OCI-LY7 (cell line): ENCODE measurements at regions not wholly inside any gene's neighbourhood (a gene's known extent, or its start where the extent isn't known, plus 50 kb on each side); places are given as distances from the start of the nearest gene placed in this dataset.

Experiments
- BruUV-seq: library from RNA; stranded (reverse); fragments of 400-500 nt; replicated peaks from 2 replicates; lab custom pipeline; 2021; lab: Mats Ljungman, UMichigan
- CTCF ChIA-PET: fragments of 300-600 bp; sonication (Branson Sonifier 250); formaldehyde crosslinking; loops from one replicate; lab custom pipeline; 2022; ENCODE audit warnings: antibody characterized with exemption; ENCODE audit not compliant: unreplicated experiment; lab: Charles Lee
- POLR2A ChIA-PET: fragments of 300-600 bp; sonication (Branson Sonifier 250); formaldehyde crosslinking; loops from one replicate; lab custom pipeline; 2022; ENCODE audit warnings: antibody characterized with exemption; lab: Charles Lee
- DNase-seq: peaks from one replicate; pipeline ENCODE4 v3.0.0-alpha.2; 2015; ENCODE audit warnings: low spot score
- H2AFZ ChIP-seq: fragments of 200-600 bp; sonication (generic), shearing (Covaris generic); 2 replicates; pipeline ENCODE4 v1.6.1; 2014; ENCODE audit warnings: mild to moderate bottlenecking, antibody characterized with exemption, low read length, moderate library complexity
- H3K27ac ChIP-seq: fragments of 200-600 bp; sonication (generic); 2 replicates; pipeline ENCODE4 v1.5.1; 2014; ENCODE audit warnings: mixed run types, low read depth, mild to moderate bottlenecking, moderate library complexity, low read length, inconsistent platforms; ENCODE audit not compliant: poor library complexity, severe bottlenecking
- H3K36me3 ChIP-seq: fragments of 200-600 bp; sonication (generic); 2 replicates; pipeline ENCODE4 v1.6.1; 2014; ENCODE audit warnings: mild to moderate bottlenecking, antibody characterized with exemption, low read length, moderate library complexity, mixed read lengths; ENCODE audit not compliant: insufficient read depth
- H3K4me1 ChIP-seq: fragments of 200-600 bp; sonication (generic); 2 replicates; pipeline ENCODE4 v1.5.1; 2014; ENCODE audit warnings: mild to moderate bottlenecking, low read length; ENCODE audit not compliant: insufficient read depth, poor library complexity, severe bottlenecking
- H3K4me2 ChIP-seq: fragments of 200-600 bp; sonication (generic); 2 replicates; pipeline ENCODE4 v1.6.1; 2014; ENCODE audit warnings: mild to moderate bottlenecking, low read length
- H3K4me3 ChIP-seq: fragments of 200-600 bp; sonication (generic); 2 replicates; pipeline ENCODE4 v1.5.1; 2014; ENCODE audit warnings: mild to moderate bottlenecking, low read depth, low read length; ENCODE audit not compliant: poor library complexity, severe bottlenecking
- H3K79me2 ChIP-seq: fragments of 200-600 bp; sonication (generic); 2 replicates; pipeline ENCODE4 v1.6.1; 2016; ENCODE audit warnings: low read depth, mild to moderate bottlenecking, low read length, moderate library complexity, mixed read lengths; ENCODE audit not compliant: insufficient read depth
- H3K9me2 ChIP-seq: fragments of 200-600 bp; sonication (generic); 2 replicates; pipeline ENCODE4 v1.6.1; 2016; ENCODE audit warnings: mild to moderate bottlenecking, low read length, mixed read lengths; ENCODE audit not compliant: insufficient read depth
- H3K9me3 ChIP-seq: fragments of 200-600 bp; sonication (generic); 2 replicates; pipeline ENCODE4 v1.6.1; 2014; ENCODE audit warnings: mild to moderate bottlenecking, mixed run types, low read length, mixed read lengths
- H4K20me1 ChIP-seq: fragments of 200-600 bp; sonication (generic); 2 replicates; pipeline ENCODE4 v1.6.1; 2014; ENCODE audit warnings: mild to moderate bottlenecking, antibody characterized with exemption, low read length, moderate library complexity, mixed read lengths; ENCODE audit not compliant: insufficient read depth
- EZH2phosphoT487 ChIP-seq: fragments of 200-600 bp; sonication (generic); IDR thresholded peaks from 2 replicates; pipeline ENCODE4 v1.6.1; 2018; ENCODE audit warnings: low read depth, borderline replicate concordance, mild to moderate bottlenecking, mixed run types, antibody characterized with exemption, low read length, moderate library complexity, mixed read lengths
- intact Hi-C: fragments of 100-400 bp; cut with micrococcal nuclease; formaldehyde crosslinking; loops from one replicate; pipeline ENCODE4 v1.10.0; 2022; ENCODE audit not compliant: unreplicated experiment
- TF ChIP-seq, protein P1 (sequence below): fragments of 200-600 bp; sonication (generic); conservative IDR thresholded peaks from 2 replicates; pipeline ENCODE4 v1.5.1; 2014; ENCODE audit warnings: mild to moderate bottlenecking, antibody characterized with exemption, low read length, moderate library complexity, mixed read lengths

DNA sequence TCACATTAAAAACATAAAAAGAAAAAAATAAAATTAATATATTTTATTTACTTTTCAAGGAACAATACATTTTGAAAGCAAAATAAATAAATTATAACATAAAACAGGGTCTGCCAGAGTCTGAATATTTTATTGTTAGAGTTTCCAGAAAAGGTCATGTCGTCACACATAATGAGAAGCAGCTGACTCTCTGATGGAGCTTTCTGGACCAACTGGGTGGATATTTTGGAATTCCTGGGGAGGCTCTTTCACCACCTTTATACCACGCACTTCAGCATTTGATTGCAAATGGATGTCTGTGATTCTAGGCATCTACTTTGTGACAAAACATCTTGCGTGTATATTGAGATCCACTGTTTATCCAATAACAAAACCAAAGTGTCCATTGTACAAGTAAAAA lies 455.0 kb upstream of the CCDC179 start:
- H3K4me2 ChIP-seq = no peak overlapping the region
- H2AFZ ChIP-seq = no peak overlapping the region
- no peak overlapping the region for H3K4me3 ChIP-seq
- 0 out of 2 replicates have a peak, but pooled peaks cover 4% of the 10 kb centered on the region for H3K9me3 ChIP-seq
- TF ChIP-seq, protein P1, sequence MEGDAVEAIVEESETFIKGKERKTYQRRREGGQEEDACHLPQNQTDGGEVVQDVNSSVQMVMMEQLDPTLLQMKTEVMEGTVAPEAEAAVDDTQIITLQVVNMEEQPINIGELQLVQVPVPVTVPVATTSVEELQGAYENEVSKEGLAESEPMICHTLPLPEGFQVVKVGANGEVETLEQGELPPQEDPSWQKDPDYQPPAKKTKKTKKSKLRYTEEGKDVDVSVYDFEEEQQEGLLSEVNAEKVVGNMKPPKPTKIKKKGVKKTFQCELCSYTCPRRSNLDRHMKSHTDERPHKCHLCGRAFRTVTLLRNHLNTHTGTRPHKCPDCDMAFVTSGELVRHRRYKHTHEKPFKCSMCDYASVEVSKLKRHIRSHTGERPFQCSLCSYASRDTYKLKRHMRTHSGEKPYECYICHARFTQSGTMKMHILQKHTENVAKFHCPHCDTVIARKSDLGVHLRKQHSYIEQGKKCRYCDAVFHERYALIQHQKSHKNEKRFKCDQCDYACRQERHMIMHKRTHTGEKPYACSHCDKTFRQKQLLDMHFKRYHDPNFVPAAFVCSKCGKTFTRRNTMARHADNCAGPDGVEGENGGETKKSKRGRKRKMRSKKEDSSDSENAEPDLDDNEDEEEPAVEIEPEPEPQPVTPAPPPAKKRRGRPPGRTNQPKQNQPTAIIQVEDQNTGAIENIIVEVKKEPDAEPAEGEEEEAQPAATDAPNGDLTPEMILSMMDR = no peak
- TF ChIP-seq EZH2phosphoT487 = no peak
- H3K79me2 ChIP-seq = no peaks in the 10 kb centered on the region
- H3K4me1 ChIP-seq = no peaks in the 10 kb centered on the region
- intact Hi-C loops = no loop called here
- H3K36me3 ChIP-seq = no peaks in the 10 kb centered on the region
- no TSS peak for BruUV-seq
- no peak for DNase-seq
- POLR2A ChIA-PET = interaction anchor here (0.6 kb wide), 1 partner anchor 1263 kb away, joined by 3 read pairs; no protein-coding TSS in a partner anchor
- no peaks in the 10 kb centered on the region for H3K9me2 ChIP-seq
- no peak overlapping the region for H3K27ac ChIP-seq
- H4K20me1 ChIP-seq = no peaks in the 10 kb centered on the region
- CTCF ChIA-PET = no interaction called here

DNA sequence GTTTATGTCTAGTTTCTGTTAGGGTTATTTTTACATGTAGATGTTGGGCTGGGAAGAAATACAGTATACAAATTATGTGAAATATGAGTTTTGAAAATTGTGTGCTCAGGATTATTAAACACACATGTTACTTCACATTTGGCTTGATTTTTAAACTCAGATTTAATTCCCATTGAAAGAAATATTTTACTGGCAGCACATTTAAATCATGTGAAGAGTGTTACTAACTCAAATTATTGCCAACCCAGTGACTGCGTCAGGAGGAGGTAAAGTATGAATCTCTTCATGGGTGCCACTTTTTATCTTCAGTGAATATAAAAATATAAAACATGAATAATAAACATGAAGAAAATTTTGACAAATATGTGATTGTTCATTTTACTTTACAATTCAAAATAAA lies 457.5 kb upstream of the CCDC179 start:
- intact Hi-C loops = no loop called here
- Histone ChIP-seq H3K4me2 (no peak overlapping the region), H3K27ac (no peak overlapping the region), H4K20me1 (no peaks in the 10 kb centered on the region), H3K4me3 (no peak overlapping the region), H3K9me3 (no peaks in the 10 kb centered on the region), H2AFZ (no peak overlapping the region), H3K4me1 (no peaks in the 10 kb centered on the region), H3K36me3 (no peaks in the 10 kb centered on the region), H3K79me2 (no peaks in the 10 kb centered on the region), H3K9me2 (no peaks in the 10 kb centered on the region)
- no TSS peak for BruUV-seq
- no peak for TF ChIP-seq EZH2phosphoT487
- TF ChIP-seq, protein P1 = no peak
- ChIA-PET CTCF (no interaction called here), POLR2A (no interaction called here)
- DNase-seq = no peak

DNA sequence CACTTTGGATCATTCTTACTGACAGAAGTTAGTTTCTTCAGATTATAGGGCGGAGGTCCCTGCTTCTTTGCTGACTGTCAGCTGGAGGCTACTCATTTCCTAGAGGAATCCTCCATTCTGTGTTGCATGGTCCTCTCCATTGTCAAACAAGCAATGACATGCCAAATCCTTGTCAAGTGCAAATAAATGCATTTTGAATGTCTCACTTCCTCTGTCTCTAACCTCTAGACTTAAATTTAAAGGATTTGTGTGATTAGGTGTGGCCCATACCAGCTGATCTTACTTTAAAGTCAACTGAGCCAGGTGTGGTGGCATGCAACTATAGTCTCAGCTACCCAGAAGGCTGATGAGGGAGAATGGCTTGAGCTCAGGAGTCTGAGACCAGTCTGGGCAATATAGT lies 458.4 kb upstream of the CCDC179 start:
- intact Hi-C loops = no loop called here
- TF ChIP-seq EZH2phosphoT487 = no peak
- TF ChIP-seq, protein P1 = no peak
- Histone ChIP-seq H3K9me3 (no peaks in the 10 kb centered on the region), H3K27ac (no peak overlapping the region), H3K4me2 (no peak overlapping the region), H3K4me3 (no peak overlapping the region), H3K9me2 (no peaks in the 10 kb centered on the region), H3K36me3 (no peaks in the 10 kb centered on the region), H3K4me1 (no peaks in the 10 kb centered on the region), H2AFZ (no peak overlapping the region), H4K20me1 (no peaks in the 10 kb centered on the region), H3K79me2 (no peaks in the 10 kb centered on the region)
- BruUV-seq = no TSS peak
- POLR2A ChIA-PET = no interaction called here
- CTCF ChIA-PET = no interaction called here
- DNase-seq = no peak
